Thoracic aorta (tissue), 2 donors: ENCODE measurements at regions not wholly inside any gene's neighbourhood (a gene's known extent, or its start where the extent isn't known, plus 50 kb on each side); places are given as distances from the start of the nearest gene placed in this dataset.

Experiments
- ATAC-seq: fragments of 150-250 bp; one replicate; pipeline ENCODE4 v1.8.0; 2017; ENCODE audit warnings: low read depth; ENCODE audit not compliant: insufficient number of reproducible peaks, low FRiP score
- DNase-seq: peaks from one replicate; pipeline ENCODE4 v3.0.0-alpha.2; 2020; ENCODE audit warnings: low spot score
- H3K27ac ChIP-seq, 2 donors: fragments of 200-600 bp; sonication (generic); 1 replicate in 1 of 2; 2 replicates in 1 of 2; pipeline ENCODE4 v1.5.1; 2016; ENCODE audit warnings: mild to moderate bottlenecking in 2 of 2, moderate library complexity in 2 of 2
- H3K27me3 ChIP-seq: fragments of 200-600 bp; sonication (generic); replicated peaks from 2 replicates; pipeline ENCODE4 v1.6.0; 2016; ENCODE audit warnings: mild to moderate bottlenecking; ENCODE audit not compliant: insufficient read depth
- H3K36me3 ChIP-seq: fragments of 200-600 bp; sonication (generic); one replicate; pipeline ENCODE4 v1.5.1; 2016
- H3K4me1 ChIP-seq, 2 donors: fragments of 200-600 bp; sonication (generic); 1 replicate in 1 of 2; 2 replicates in 1 of 2; pipeline versions ENCODE4 v1.5.1 to v1.6.0; 2016; ENCODE audit warnings: low read depth in 2 of 2, mild to moderate bottlenecking in 1 of 2; ENCODE audit not compliant: control insufficient read depth in 1 of 2
- H3K4me3 ChIP-seq: fragments of 200-600 bp; sonication (generic); 2 replicates; pipeline ENCODE4 v1.5.1; 2016; ENCODE audit warnings: mild to moderate bottlenecking
- H3K9me3 ChIP-seq: fragments of 200-600 bp; sonication (generic); 2 replicates; pipeline ENCODE4 v1.5.1; 2016
- CTCF ChIP-seq: fragments of 200-600 bp; sonication (generic); IDR thresholded peaks from one replicate; pipeline ENCODE4 v1.5.1; 2019; ENCODE audit warnings: antibody characterized with exemption

- Histone ChIP-seq H3K27ac (no peak overlapping the region), H3K4me3 (no peak overlapping the region), H3K27me3 (no peaks in the 10 kb centered on the region), H3K36me3 (no peaks in the 10 kb centered on the region), H3K4me1 (no peaks in the 10 kb centered on the region), H3K9me3 (no peaks in the 10 kb centered on the region)
- ATAC-seq (no peak), DNase-seq (no peak)
- no peak for TF ChIP-seq CTCF
These were observed 145.5 kb upstream of the STMND1 start for GRCh38 chr6:16956361-16956760.

GRCh38 chr6:16955899-16956298 is 146.0 kb upstream of the STMND1 start:
- no peak for ATAC-seq
- Histone ChIP-seq H3K27me3 (no peaks in the 10 kb centered on the region), H3K4me1 (no peaks in the 10 kb centered on the region), H3K27ac (no peak overlapping the region), H3K36me3 (no peaks in the 10 kb centered on the region), H3K9me3 (no peaks in the 10 kb centered on the region), H3K4me3 (no peak overlapping the region)
- no peak for TF ChIP-seq CTCF
- DNase-seq: no peak

- Histone ChIP-seq H3K27me3 (no peaks in the 10 kb centered on the region), H3K36me3 (no peaks in the 10 kb centered on the region), H3K4me1 (no peaks in the 10 kb centered on the region), H3K9me3 (no peaks in the 10 kb centered on the region), H3K4me3 (no peak overlapping the region), H3K27ac (no peak overlapping the region)
- ATAC-seq (no peak), DNase-seq (no peak)
- TF ChIP-seq CTCF: no peak
These were observed 147.9 kb upstream of the STMND1 start for GRCh38 chr6:16953905-16954304.

- no peaks in the 10 kb centered on the region for H3K9me3 ChIP-seq
- no peak overlapping the region for H3K4me3 ChIP-seq
- no peak overlapping the region for H3K27ac ChIP-seq
- no peaks in the 10 kb centered on the region for H3K4me1 ChIP-seq
- no peaks in the 10 kb centered on the region for H3K27me3 ChIP-seq
- no peaks in the 10 kb centered on the region for H3K36me3 ChIP-seq
- DNase-seq: no peak
- no peak for TF ChIP-seq CTCF
- ATAC-seq: no peak
These were observed 148.4 kb upstream of the STMND1 start for GRCh38 chr6:16953446-16953845.

GRCh38 chr6:16950825-16951495 is 150.9 kb upstream of the STMND1 start:
- Histone ChIP-seq H3K36me3 (no peaks in the 10 kb centered on the region), H3K27ac (no peak overlapping the region), H3K9me3 (no peaks in the 10 kb centered on the region), H3K4me3 (no peak overlapping the region), H3K4me1 (peaks cover 0 to 13% of the 10 kb centered on the region in 2 donors), H3K27me3 (no peaks in the 10 kb centered on the region)
- ATAC-seq: no peak
- DNase-seq: no peak
- no peak for TF ChIP-seq CTCF
